Activated CD4-positive, alpha-beta memory T cell treated with anti-CD3 and anti-CD28 coated beads for 36 hours (primary cell): ENCODE measurements at regions not wholly inside any gene's neighbourhood (a gene's known extent, or its start where the extent isn't known, plus 50 kb on each side); places are given as distances from the start of the nearest gene placed in this dataset.

Experiments
- CTCF ChIA-PET: fragments of 350-600 bp; sonication (Branson Sonifier 250); formaldehyde crosslinking; loops from one replicate; lab custom pipeline; 2021; ENCODE audit warnings: antibody characterized with exemption, inconsistent platforms; lab: Charles Lee
- POLR2A ChIA-PET: fragments of 350-600 bp; sonication (Branson Sonifier 250); formaldehyde crosslinking; loops from one replicate; lab custom pipeline; 2021; ENCODE audit warnings: antibody characterized with exemption; lab: Charles Lee
- DNase-seq: peaks from one replicate; pipeline ENCODE4 v3.0.0-alpha.2; 2020
- H3K27ac Mint-ChIP-seq: one replicate; pipeline ENCODE4 v1.8.0; 2021; ENCODE audit warnings: mixed read lengths
- H3K27me3 Mint-ChIP-seq: one replicate; pipeline ENCODE4 v1.8.0; 2021; ENCODE audit warnings: mixed read lengths
- H3K36me3 Mint-ChIP-seq: one replicate; pipeline ENCODE4 v1.8.0; 2021; ENCODE audit warnings: mixed read lengths
- H3K4me1 Mint-ChIP-seq: one replicate; pipeline ENCODE4 v1.8.0; 2021; ENCODE audit warnings: low read depth, mixed read lengths
- H3K4me3 Mint-ChIP-seq: one replicate; pipeline ENCODE4 v1.8.0; 2021; ENCODE audit warnings: mild to moderate bottlenecking, mixed read lengths
- H3K9me3 Mint-ChIP-seq: one replicate; pipeline ENCODE4 v1.8.0; 2021; ENCODE audit warnings: mixed read lengths
- intact Hi-C: fragments of 100-400 bp; cut with micrococcal nuclease; formaldehyde crosslinking; loops from one replicate; pipeline ENCODE4 v1.15.1; 2023

DNA sequence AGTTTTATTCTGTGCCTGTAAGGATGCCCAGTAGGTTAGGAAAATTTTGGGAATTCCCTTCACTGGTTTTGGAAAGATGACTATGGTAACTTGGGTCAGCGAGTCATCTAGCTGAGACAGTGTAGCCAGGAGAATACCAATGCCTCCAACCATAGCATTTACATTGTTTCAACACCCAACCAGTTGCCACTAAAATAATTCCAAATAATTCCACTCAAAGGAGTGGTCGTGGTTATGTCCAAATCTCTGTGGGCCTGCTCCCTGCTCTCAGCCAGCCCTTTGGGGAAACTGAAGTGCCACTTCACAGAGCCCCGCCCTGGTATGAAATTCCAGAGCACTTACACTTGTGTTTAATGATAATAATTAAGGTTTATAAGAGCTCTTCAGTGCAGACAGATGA lies 310.5 kb downstream of the PLK2 start:
- intact Hi-C loops: no loop called here
- no peaks in the 10 kb centered on the region for H3K4me1 Mint-ChIP-seq
- no peak overlapping the region for H3K27ac Mint-ChIP-seq
- no peaks in the 10 kb centered on the region for H3K9me3 Mint-ChIP-seq
- POLR2A ChIA-PET: no interaction called here
- no peaks in the 10 kb centered on the region for H3K36me3 Mint-ChIP-seq
- H3K27me3 Mint-ChIP-seq: peaks cover 5% of the 10 kb centered on the region
- DNase-seq: no peak
- CTCF ChIA-PET: no interaction called here
- no peak overlapping the region for H3K4me3 Mint-ChIP-seq

DNA sequence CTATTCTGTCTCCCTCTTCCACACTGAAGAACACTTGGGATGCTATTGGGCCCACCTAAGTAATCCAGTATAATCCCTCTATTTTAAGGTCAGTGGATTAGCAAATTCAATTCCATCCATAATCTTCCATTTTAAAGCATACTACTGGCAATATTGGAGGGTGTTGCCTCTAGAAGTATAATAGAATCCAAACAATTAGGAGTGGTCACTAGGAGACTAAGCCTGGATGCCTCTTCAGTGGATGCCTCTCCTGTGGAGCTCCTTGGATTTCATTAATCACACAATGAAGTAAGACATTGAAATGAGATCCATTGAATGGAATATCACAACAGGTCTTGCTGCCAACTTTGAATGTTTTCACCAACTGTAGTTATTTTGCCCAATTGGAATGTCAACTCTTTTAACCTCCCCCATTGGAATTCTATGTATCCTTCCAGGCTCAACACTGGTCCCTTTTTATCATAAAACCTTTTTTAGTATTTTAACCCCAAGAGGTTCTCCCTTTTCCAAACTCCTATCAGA lies 311.6 kb downstream of the PLK2 start:
- DNase-seq: no peak
- CTCF ChIA-PET: interaction anchor here (0.6 kb wide), 1 partner anchor 9 kb away, joined by 3 read pairs; no protein-coding TSS in a partner anchor
- peaks cover 9% of the 10 kb centered on the region for H3K27me3 Mint-ChIP-seq
- intact Hi-C loops: no loop called here
- H3K4me1 Mint-ChIP-seq: no peaks in the 10 kb centered on the region
- POLR2A ChIA-PET: no interaction called here
- H3K36me3 Mint-ChIP-seq: no peaks in the 10 kb centered on the region
- no peak overlapping the region for H3K4me3 Mint-ChIP-seq
- no peak overlapping the region for H3K27ac Mint-ChIP-seq
- H3K9me3 Mint-ChIP-seq: no peaks in the 10 kb centered on the region

DNA sequence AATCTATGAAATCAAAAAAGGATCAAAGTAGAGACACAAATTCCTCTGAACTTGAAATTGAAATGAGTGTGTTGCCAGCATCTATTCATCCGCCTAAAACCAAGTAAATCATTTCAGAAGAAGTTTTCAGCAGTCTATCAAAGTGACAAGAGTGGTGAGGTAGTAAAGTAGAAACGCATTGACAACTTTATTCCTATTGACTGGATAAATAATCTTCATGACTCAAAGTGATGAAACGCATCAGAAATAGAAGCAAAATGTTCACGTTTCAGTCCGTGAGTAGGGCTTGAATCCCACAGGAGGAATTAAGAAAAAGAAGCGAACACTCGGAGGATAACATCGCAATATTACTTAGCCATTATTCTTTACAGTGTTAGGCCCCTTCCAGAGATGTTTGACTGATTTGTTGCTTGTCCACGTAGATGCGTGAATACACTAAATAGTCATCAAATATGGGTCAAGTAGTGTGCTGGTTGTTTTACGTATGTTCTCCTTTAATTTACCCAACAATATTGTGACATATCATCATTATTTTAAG lies 314.4 kb downstream of the PLK2 start:
- Mint-ChIP-seq H3K27me3 (peaks cover 6% of the 10 kb centered on the region), H3K4me3 (no peak overlapping the region), H3K9me3 (no peaks in the 10 kb centered on the region), H3K4me1 (no peaks in the 10 kb centered on the region), H3K36me3 (no peaks in the 10 kb centered on the region), H3K27ac (no peak overlapping the region)
- CTCF ChIA-PET: no interaction called here
- POLR2A ChIA-PET: no interaction called here
- DNase-seq: no peak
- intact Hi-C loops: no loop called here

DNA sequence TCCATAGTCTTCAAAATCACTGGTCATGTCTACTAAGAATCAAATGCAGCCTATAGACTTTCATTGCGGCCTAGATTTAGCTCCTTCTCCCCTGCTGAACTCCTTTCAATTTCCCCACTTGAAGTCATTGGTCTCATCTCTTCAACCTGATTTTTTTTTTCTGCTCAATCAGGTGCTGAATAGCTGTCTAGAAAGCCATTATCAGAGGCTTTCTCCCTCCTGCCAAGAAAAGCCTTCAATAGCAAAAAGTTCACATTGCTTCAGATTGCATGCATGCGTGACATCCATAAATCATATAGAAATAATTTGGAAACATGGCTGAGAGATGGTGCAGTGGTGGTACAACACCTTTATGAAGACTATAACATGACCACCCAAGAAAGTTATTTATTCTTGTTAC lies 316.2 kb downstream of the PLK2 start:
- Mint-ChIP-seq H3K9me3 (no peaks in the 10 kb centered on the region), H3K27ac (no peak overlapping the region), H3K4me1 (no peaks in the 10 kb centered on the region), H3K36me3 (no peaks in the 10 kb centered on the region), H3K27me3 (peaks cover 6% of the 10 kb centered on the region), H3K4me3 (no peak overlapping the region)
- no peak for DNase-seq
- intact Hi-C loops: no loop called here
- POLR2A ChIA-PET: no interaction called here
- CTCF ChIA-PET: interaction anchor here (0.7 kb wide), 1 partner anchor 168 kb away, joined by 5 read pairs; no protein-coding TSS in a partner anchor

DNA sequence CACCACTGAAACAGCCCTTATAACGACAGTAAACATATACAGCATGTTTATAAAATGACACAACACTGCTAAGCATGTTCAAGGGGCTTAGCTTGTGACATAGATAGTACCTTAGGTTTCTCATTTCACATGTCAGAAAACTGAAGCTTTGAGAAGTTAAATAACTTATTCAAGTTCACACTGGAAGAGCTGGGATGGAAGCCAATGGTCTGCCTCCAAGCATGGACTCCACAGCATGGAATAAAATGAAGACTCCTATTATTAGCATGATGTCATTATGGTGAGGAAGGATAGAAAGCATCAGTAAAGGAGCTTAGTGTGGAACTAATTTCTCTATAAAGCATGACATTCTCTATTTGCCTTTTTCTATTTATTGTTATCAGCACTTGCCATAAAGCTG lies 316.7 kb downstream of the PLK2 start:
- no peaks in the 10 kb centered on the region for H3K9me3 Mint-ChIP-seq
- POLR2A ChIA-PET: no interaction called here
- H3K27ac Mint-ChIP-seq: no peak overlapping the region
- H3K27me3 Mint-ChIP-seq: peaks cover 6% of the 10 kb centered on the region
- intact Hi-C loops: no loop called here
- CTCF ChIA-PET: interaction anchor here (0.7 kb wide), 1 partner anchor 168 kb away, joined by 5 read pairs; no protein-coding TSS in a partner anchor
- H3K4me1 Mint-ChIP-seq: no peaks in the 10 kb centered on the region
- H3K4me3 Mint-ChIP-seq: no peak overlapping the region
- no peak for DNase-seq
- no peaks in the 10 kb centered on the region for H3K36me3 Mint-ChIP-seq

DNA sequence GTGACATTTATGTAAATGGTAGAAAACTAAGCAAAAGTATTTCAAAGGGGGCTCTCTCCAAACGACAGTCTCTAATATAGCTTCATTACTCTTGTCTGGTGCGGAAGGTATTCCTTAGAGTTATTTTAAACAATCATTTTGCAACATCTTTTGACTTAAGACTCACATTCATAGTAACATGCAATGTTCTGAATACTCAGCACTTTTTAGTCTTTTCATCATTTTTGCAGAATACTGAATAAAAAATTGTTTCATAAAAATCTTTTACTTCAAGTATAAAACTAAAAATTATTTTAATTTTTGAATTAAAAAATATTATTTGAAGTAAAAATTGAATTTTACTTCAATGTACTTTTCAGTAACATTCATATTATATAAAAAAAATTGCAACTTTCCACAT lies 321.1 kb downstream of the PLK2 start:
- no peaks in the 10 kb centered on the region for H3K36me3 Mint-ChIP-seq
- DNase-seq: no peak
- H3K4me3 Mint-ChIP-seq: no peak overlapping the region
- CTCF ChIA-PET: no interaction called here
- no peaks in the 10 kb centered on the region for H3K4me1 Mint-ChIP-seq
- POLR2A ChIA-PET: no interaction called here
- H3K9me3 Mint-ChIP-seq: no peaks in the 10 kb centered on the region
- no peak overlapping the region for H3K27ac Mint-ChIP-seq
- intact Hi-C loops: no loop called here
- H3K27me3 Mint-ChIP-seq: peaks cover 3% of the 10 kb centered on the region

DNA sequence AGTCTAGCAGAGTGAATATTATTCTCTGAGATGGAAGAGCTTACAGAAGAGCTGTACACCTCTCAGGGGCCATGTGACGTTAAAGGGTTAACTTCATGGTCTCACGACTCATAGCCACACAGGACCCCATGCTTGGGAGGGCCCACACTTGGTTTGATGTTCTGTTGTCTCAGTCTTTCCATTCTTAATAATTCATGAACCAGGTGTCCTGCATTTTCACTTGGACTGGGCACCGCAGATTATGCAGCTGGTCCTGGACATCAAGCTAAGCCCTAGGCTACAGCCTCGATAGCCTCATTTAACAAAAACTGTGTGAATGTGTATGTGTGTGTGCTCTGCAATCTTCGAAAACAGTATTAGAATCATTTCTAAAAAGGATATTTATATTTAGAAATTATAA lies 323.5 kb downstream of the PLK2 start:
- H3K4me1 Mint-ChIP-seq: no peaks in the 10 kb centered on the region
- intact Hi-C loops: no loop called here

DNA sequence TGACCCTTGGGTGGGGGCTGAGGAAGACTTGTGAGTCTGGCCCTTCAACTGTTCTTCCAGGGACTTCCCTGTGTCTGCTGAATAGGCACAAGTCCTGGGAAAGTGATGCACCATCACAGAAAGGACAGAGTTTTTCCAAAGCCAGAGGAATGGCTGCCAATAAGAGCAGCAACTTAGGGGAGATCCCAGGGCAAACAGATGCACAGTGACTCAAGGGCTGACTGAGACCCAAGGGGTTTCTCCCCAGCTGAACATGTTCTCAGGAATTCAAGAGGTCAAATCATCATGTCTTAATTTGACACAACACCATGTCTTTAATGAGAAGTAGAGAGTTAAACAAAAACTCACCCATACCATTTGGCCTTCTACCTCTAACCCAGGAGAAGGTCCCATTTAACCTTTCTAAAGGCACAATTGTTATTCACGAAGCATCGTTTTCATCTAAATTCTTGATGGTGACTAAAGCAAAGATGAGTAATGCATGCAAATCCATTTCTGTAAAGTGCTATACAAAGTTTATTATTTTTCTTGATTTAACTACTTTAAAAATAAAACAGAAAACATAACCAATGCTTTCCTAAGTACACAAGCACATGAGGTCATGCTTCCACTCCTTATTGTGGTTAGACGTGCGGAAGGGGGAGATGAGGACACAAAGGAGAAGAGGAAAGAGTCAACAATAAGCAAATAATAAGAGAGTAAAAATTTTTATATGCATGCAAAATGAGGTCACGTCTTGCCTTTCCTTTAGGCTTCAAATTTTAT lies 324.1 kb downstream of the PLK2 start:
- H3K36me3 Mint-ChIP-seq: no peaks in the 10 kb centered on the region
- no peak overlapping the region for H3K4me3 Mint-ChIP-seq
- peaks cover 2% of the 10 kb centered on the region for H3K27me3 Mint-ChIP-seq
- CTCF ChIA-PET: interaction anchor here (0.8 kb wide), 1 partner anchor 8 kb away, joined by 3 read pairs; no protein-coding TSS in a partner anchor
- intact Hi-C loops: no loop called here
- POLR2A ChIA-PET: no interaction called here
- no peak for DNase-seq
- H3K4me1 Mint-ChIP-seq: no peaks in the 10 kb centered on the region
- no peaks in the 10 kb centered on the region for H3K9me3 Mint-ChIP-seq
- no peak overlapping the region for H3K27ac Mint-ChIP-seq

More for the DNA sequence above, 323.5 kb downstream of the PLK2 start:
- Mint-ChIP-seq H3K27ac (no peak overlapping the region), H3K9me3 (no peaks in the 10 kb centered on the region), H3K36me3 (no peaks in the 10 kb centered on the region), H3K27me3 (peaks cover 2% of the 10 kb centered on the region), H3K4me3 (no peak overlapping the region)
- no peak for DNase-seq
- POLR2A ChIA-PET: no interaction called here
- CTCF ChIA-PET: interaction anchor here (0.8 kb wide), 1 partner anchor 9 kb away, joined by 3 read pairs; no protein-coding TSS in a partner anchor

DNA sequence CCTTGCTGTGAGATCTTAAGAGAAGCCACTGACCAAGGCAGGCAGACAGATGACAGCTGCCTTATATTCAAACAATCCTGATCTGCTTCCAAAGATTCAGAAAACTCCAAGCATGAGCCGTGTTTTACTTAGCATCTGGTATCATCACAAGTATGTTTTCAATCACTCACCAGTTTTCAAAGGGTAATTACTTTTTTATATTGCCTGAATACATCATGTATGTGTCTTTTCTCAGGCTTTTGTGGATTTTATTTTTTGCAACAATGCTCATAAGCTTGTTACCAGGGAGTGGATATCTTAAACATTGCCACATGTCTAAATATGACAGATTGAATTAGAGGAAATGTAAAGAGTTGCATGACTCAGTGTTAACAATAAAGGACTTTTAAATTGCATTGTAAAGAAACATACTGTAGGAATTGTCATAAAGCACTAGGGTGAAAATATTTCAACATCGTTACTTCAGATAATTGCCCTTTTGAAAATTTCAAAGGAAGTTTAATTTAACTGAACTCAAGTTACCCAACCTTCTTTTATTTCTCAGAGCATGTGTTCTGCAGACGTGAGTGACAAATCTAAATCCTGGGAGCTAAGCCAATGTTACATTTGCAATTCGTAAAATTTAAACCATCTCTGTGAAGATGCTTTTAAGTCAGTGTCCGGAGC lies 326.1 kb downstream of the PLK2 start:
- Mint-ChIP-seq H3K9me3 (no peaks in the 10 kb centered on the region), H3K36me3 (no peaks in the 10 kb centered on the region), H3K4me3 (no peak overlapping the region), H3K4me1 (no peaks in the 10 kb centered on the region), H3K27me3 (peaks cover 2% of the 10 kb centered on the region), H3K27ac (no peak overlapping the region)
- CTCF ChIA-PET: no interaction called here
- intact Hi-C loops: no loop called here
- POLR2A ChIA-PET: no interaction called here
- DNase-seq: no peak

DNA sequence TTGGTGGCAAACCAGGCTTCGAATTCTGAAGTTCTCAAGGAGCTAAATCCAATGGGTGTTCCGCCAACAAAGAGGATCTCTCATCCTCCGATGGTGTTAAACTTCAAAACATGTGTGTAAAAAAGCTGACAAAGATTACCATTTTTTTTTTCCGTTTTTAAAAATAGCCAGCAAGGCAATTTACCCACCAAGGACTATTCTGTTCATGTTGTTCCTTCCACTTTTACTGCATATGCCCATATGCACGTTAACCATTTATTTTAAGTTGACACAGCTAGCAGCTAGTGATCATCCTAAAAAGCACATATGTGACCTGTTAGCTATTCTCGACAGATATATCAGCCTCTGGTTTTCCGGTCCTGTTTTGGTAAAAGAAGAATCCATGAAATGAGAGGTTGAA lies 326.7 kb downstream of the PLK2 start:
- no peaks in the 10 kb centered on the region for H3K4me1 Mint-ChIP-seq
- ChIA-PET POLR2A (no interaction called here), CTCF (no interaction called here)
- no peak overlapping the region for H3K4me3 Mint-ChIP-seq
- DNase-seq: no peak
- peaks cover 2% of the 10 kb centered on the region for H3K27me3 Mint-ChIP-seq
- intact Hi-C loops: no loop called here
- H3K9me3 Mint-ChIP-seq: no peaks in the 10 kb centered on the region
- H3K27ac Mint-ChIP-seq: no peak overlapping the region
- H3K36me3 Mint-ChIP-seq: no peaks in the 10 kb centered on the region

DNA sequence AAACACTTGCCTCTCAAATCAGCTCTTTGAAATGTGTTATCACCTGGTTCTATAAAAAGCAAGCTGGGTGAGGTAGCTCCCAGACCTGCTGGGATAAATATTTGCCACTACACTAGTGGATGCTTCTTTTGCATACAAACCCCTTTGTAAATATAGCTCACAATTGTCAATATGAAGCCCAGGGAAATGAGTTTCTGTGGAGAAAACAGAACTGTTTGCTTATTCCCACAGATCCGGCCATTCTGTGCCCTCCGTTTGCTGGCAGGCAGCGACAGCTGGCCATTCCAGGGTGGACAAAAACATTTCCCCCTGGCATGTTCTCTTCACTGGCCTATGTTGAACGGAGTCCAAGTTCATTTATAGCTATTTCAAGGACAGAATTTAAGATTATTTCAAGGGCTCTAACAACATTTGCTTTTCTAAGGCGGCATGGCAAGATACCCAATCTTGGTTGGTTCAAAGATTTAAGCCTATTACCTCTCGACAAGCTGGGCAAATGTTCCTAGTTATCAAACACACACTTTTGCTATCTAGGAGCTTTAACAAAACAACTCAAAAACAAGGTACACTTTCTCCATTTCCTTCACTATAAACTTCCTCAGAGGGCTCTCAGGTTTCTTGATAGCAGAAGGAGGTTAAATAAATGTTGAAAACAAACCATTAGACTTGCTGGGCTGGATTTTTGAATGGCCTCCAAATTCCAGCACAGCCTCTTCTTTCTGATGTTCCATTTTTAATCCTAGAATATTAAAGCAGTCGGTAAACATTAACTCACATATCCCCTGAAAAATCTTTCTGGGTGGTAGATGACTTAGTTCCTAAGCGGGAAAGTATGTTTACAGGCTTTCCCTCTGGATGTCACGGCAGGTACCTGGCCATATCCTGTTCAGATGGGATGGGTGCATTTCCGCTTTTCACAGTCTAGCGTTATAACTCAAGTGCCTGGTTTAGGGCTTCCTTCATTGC lies 332.3 kb downstream of the PLK2 start:
- POLR2A ChIA-PET: no interaction called here
- H3K4me3 Mint-ChIP-seq: no peak overlapping the region
- H3K27me3 Mint-ChIP-seq: peaks cover 2% of the 10 kb centered on the region
- no peak for DNase-seq
- H3K36me3 Mint-ChIP-seq: no peaks in the 10 kb centered on the region
- H3K9me3 Mint-ChIP-seq: no peaks in the 10 kb centered on the region
- no peaks in the 10 kb centered on the region for H3K4me1 Mint-ChIP-seq
- H3K27ac Mint-ChIP-seq: no peak overlapping the region
- intact Hi-C loops: no loop called here
- CTCF ChIA-PET: interaction anchor here (0.6 to 0.7 kb wide), 2 partner anchors 9 to 421 kb away, joined by 3 to 4 read pairs; no protein-coding TSS in a partner anchor
